A673 (cell line): ENCODE measurements at regions not wholly inside any gene's neighbourhood (a gene's known extent, or its start where the extent isn't known, plus 50 kb on each side); places are given as distances from the start of the nearest gene placed in this dataset.

Experiments used
- BruUV-seq: library from RNA; stranded (reverse); fragments of 400-500 nt; replicated peaks from 2 replicates; lab custom pipeline; 2021; lab: Mats Ljungman, UMichigan
- CTCF ChIA-PET: fragments of 300-600 bp; sonication (Branson Sonifier 250); formaldehyde crosslinking; loops from one replicate; lab custom pipeline; 2022; ENCODE audit warnings: antibody characterized with exemption; lab: Charles Lee
- POLR2A ChIA-PET: fragments of 300-600 bp; sonication (Branson Sonifier 250); formaldehyde crosslinking; loops from one replicate; lab custom pipeline; 2022; ENCODE audit warnings: antibody characterized with exemption; ENCODE audit not compliant: low non-redundant PET; lab: Charles Lee
- DNase-seq: peaks from one replicate; pipeline ENCODE4 v3.0.0-alpha.2; 2015; ENCODE audit warnings: low spot score
- H3K27ac ChIP-seq: fragments of 200-600 bp; sonication (generic); 2 replicates; pipeline ENCODE4 v1.5.1; 2016; ENCODE audit warnings: mixed run types, low read depth, mild to moderate bottlenecking, mixed read lengths, antibody characterized with exemption, low read length; ENCODE audit not compliant: poor library complexity, severe bottlenecking
- H3K27me3 ChIP-seq: fragments of 200-600 bp; sonication (generic); replicated peaks from 2 replicates; pipeline ENCODE4 v1.6.1; 2017; ENCODE audit warnings: mixed run types, low read depth, mild to moderate bottlenecking, mixed read lengths, antibody characterized with exemption, low read length; ENCODE audit not compliant: insufficient read depth, poor library complexity
- H3K36me3 ChIP-seq: fragments of 200-600 bp; sonication (generic); 2 replicates; pipeline ENCODE4 v1.6.1; 2016; ENCODE audit warnings: mixed run types, mild to moderate bottlenecking, mixed read lengths, antibody characterized with exemption, low read length; ENCODE audit not compliant: insufficient read depth, poor library complexity, severe bottlenecking
- H3K4me1 ChIP-seq: fragments of 200-600 bp; sonication (generic); 2 replicates; pipeline ENCODE4 v1.6.1; 2017; ENCODE audit warnings: mixed run types, mild to moderate bottlenecking, mixed read lengths, antibody characterized with exemption, low read length; ENCODE audit not compliant: insufficient read depth, poor library complexity, severe bottlenecking
- H3K4me3 ChIP-seq: fragments of 200-600 bp; sonication (generic); 2 replicates; pipeline ENCODE4 v1.5.1; 2016; ENCODE audit warnings: low read depth, mixed run types, mild to moderate bottlenecking, mixed read lengths, low read length; ENCODE audit not compliant: poor library complexity, severe bottlenecking
- H3K9me3 ChIP-seq: fragments of 200-600 bp; sonication (generic); 2 replicates; pipeline ENCODE4 v1.6.1; 2016; ENCODE audit warnings: mixed run types, low read depth, mild to moderate bottlenecking, mixed read lengths, antibody characterized with exemption, low read length; ENCODE audit not compliant: poor library complexity, severe bottlenecking
- CTCF ChIP-seq: fragments of 300-800, 200-600 bp; sonication (generic); conservative IDR thresholded peaks from 2 replicates; pipeline ENCODE4 v1.5.1; 2017; ENCODE audit warnings: low read depth, mild to moderate bottlenecking, antibody characterized with exemption, low read length, moderate library complexity, mixed read lengths
- EZH2 ChIP-seq: fragments of 200-600 bp; sonication (generic); IDR thresholded peaks from 2 replicates; pipeline ENCODE4 v1.6.1; 2017; ENCODE audit warnings: borderline replicate concordance, low read depth, mild to moderate bottlenecking, mixed read lengths, antibody characterized with exemption, low read length; ENCODE audit not compliant: poor library complexity, severe bottlenecking
- intact Hi-C: fragments of 100-400 bp; cut with micrococcal nuclease; formaldehyde crosslinking; loops from one replicate; pipeline ENCODE4 v1.10.0; 2022; ENCODE audit not compliant: unreplicated experiment

GRCh38 chr15:91789136-91789535 is 64.4 kb upstream of the SLCO3A1 start:
- no peak for TF ChIP-seq EZH2
- TF ChIP-seq CTCF, result no peak
- ChIA-PET POLR2A (interaction anchor here (0.7 kb wide), 1 partner anchor 570 kb away, joined by 3 read pairs; no protein-coding TSS in a partner anchor), CTCF (interaction anchor here (0.6 kb wide), 1 partner anchor 9 kb away, joined by 3 read pairs; no protein-coding TSS in a partner anchor)
- Histone ChIP-seq H3K4me3 (no peak overlapping the region), H3K27ac (no peak overlapping the region), H3K27me3 (no peaks in the 10 kb centered on the region), H3K4me1 (no peaks in the 10 kb centered on the region), H3K36me3 (no peaks in the 10 kb centered on the region), H3K9me3 (no peaks in the 10 kb centered on the region)
- no peak for DNase-seq
- BruUV-seq, result no TSS peak
- intact Hi-C loops, result no loop called here

GRCh38 chr15:91790836-91791235 is 62.7 kb upstream of the SLCO3A1 start:
- H3K36me3 ChIP-seq, result no peaks in the 10 kb centered on the region
- no peak overlapping the region for H3K27ac ChIP-seq
- no peak overlapping the region for H3K4me3 ChIP-seq
- POLR2A ChIA-PET, result no interaction called here
- no peaks in the 10 kb centered on the region for H3K4me1 ChIP-seq
- TF ChIP-seq EZH2 (no peak), CTCF (no peak)
- no TSS peak for BruUV-seq
- intact Hi-C loops, result no loop called here
- no peak for DNase-seq
- no peaks in the 10 kb centered on the region for H3K9me3 ChIP-seq
- CTCF ChIA-PET, result no interaction called here
- H3K27me3 ChIP-seq, result no peaks in the 10 kb centered on the region

- TF ChIP-seq EZH2, result no peak
- TF ChIP-seq CTCF, result no peak
- H3K36me3 ChIP-seq, result no peaks in the 10 kb centered on the region
- H3K27ac ChIP-seq, result no peak overlapping the region
- no TSS peak for BruUV-seq
- no peaks in the 10 kb centered on the region for H3K27me3 ChIP-seq
- POLR2A ChIA-PET, result no interaction called here
- H3K4me3 ChIP-seq, result no peak overlapping the region
- H3K9me3 ChIP-seq, result no peaks in the 10 kb centered on the region
- no peaks in the 10 kb centered on the region for H3K4me1 ChIP-seq
- DNase-seq, result no peak
- intact Hi-C loops, result no loop called here
- CTCF ChIA-PET, result no interaction called here
Observed at GRCh38 chr15:91793771-91794170, 59.7 kb upstream of the SLCO3A1 start.
